HTR-8/SVneo (cell line): ENCODE measurements at regions not wholly inside any gene's neighbourhood (a gene's known extent, or its start where the extent isn't known, plus 50 kb on each side); places are given as distances from the start of the nearest gene placed in this dataset.

Experiments used
- DNase-seq: peaks from one replicate; pipeline ENCODE4 v3.0.0; 2011; ENCODE audit warnings: low spot score, mixed read lengths; ENCODE audit not compliant: insufficient read length
- FAIRE-seq: peaks from 2 replicates; lab custom pipeline; 2011; peaks lifted over from hg19 to GRCh38; lab: Jason Lieb, UNC

DNA sequence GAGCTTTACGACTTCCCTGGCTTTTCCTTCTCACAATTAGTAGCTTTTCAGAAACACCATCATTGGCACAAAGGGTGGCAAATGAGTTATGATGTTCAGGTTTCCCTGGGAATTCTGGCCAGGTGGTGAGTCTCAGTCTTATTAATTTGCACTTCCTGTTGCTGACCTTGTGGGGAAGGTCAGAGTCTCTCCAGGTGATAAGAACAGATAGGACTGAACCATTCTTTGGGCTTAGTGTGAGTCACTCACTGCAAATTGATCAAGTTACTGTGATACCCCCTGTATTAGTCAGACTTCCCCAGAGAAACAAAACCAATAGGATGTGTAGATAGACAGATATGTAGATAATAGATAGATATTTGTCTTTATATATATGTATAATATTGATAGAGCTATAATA lies 53.8 kb upstream of the RANBP3L start:
- FAIRE-seq (no peak), DNase-seq (no peak)

DNA sequence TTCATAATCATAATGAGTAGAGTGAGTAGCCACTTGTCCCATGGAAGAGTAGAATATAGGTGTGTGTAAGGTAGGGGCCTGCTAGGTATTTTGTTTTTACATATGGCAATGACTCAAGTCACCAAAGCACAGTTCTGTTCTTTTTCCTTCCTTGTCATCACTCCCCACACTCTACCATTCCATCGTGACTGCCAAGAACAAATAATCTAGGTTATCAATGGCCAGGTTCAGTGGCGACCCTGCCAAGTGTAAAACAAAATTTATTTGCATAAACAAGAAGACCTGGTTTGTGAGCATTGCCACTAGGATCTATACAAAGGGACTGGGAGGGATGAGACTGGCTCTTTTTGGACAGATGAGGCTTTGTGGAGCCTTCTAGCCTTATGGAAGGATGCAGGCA lies 55.2 kb upstream of the RANBP3L start:
- FAIRE-seq (no peak), DNase-seq (no peak)

- DNase-seq (no peak), FAIRE-seq (no peak)
Observed at GRCh38 chr5:36357391-36357975, 55.8 kb upstream of the RANBP3L start.

- FAIRE-seq (no peak), DNase-seq (no peak)
Observed at GRCh38 chr5:36359267-36359666, 57.6 kb upstream of the RANBP3L start.

GRCh38 chr5:36360307-36360706 lies 58.6 kb upstream of the RANBP3L start:
- FAIRE-seq: no peak
- DNase-seq: no peak

DNA sequence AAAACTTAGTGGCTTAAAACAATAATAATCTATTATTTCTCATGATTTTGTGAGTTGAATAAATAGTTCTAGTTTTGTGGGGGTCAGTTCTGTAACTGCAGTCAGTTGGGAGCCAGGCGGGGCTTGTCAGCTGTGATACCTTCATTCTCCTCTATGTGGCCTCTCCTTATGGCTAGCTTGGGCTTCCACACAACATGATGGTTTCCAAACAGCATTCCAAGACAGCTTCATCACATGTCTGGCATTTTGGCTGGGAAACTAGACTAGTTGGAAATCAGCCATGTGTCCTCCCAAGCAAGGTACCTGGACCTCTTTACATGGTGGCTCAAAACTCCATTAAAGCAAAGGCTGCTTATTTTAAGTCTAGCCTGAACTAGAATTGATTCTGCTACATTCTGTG lies 61.4 kb upstream of the RANBP3L start:
- no peak for FAIRE-seq
- no peak for DNase-seq

DNA sequence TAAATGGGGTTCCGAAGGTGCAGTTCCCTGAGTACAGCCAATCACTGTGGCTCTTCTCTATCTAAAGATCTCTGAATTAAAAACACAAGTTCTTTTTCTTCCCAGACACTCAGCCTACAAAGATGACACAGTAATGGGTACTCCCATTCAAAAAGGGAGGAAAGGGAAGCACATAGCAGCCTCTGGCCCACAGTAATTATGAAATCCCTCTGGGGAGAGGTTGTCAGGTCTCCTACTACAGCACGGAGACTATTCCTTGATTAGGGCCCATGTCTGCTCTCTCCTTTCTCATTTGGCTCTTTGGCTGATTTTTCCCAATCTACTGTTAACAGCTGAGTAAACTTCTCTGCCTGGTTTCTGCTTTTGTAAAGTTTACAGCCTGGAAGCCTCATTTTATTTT lies 62.0 kb upstream of the RANBP3L start:
- DNase-seq: no peak
- FAIRE-seq: no peak

DNA sequence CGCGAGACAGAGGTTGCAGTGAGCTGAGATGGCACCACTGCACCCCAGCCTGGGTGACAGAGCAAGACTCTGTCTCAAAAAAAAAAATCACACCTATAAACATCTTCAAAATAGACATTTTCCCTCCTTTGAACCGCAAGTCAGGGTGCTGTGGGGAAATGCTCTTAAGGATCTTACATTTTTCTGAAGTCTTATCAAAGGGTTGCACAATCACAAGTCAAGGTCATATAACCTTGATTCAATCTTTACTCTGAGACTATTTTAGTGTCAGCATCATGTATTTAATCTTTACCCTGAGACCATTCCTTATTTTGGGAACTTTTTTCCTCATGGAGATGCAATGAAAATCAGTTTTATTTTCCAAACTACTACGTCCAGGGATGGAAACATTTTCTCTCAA lies 62.8 kb upstream of the RANBP3L start:
- FAIRE-seq: no peak
- DNase-seq: no peak

- DNase-seq: no peak
- no peak for FAIRE-seq
Observed at GRCh38 chr5:36365896-36366295, 64.2 kb upstream of the RANBP3L start.

DNA sequence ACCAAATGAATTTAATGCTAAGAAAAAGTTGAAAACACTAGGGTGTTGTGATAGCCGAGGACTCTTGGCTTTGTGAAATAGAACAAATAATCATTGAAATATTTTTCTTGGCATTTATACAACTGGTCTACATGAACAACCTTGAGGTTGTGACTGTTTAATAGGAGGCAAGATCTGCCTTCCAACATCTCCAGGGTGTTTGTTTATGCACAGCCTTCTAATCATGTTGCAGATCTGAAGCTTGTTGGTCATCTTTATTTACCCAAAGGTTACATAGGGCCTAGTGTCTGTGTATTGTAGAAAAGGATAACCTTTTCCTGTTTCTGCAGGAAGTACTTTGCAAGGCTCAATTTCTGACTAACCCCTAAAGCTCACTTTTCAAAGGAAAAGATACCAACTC lies 65.2 kb upstream of the RANBP3L start:
- FAIRE-seq (no peak), DNase-seq (no peak)

DNA sequence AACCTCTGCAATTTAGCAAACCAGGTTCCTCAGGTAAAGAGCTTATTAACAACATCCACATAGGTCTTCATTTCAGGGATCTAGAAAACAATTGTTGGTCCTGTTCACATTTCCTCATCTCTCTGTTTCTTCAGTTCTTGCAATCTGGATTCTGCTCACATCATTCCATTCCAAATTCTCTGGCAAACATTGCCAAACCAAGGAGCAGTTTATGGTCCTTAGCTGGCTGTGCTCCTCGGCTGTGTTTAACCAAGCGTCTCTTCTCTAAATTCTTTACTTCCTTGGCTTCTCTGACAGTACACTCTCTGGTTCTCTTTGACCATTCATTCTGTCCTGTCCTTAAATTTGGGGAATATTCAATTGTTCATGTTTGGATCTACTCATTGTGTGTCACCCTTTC lies 65.8 kb upstream of the RANBP3L start:
- FAIRE-seq (no peak), DNase-seq (no peak)

DNA sequence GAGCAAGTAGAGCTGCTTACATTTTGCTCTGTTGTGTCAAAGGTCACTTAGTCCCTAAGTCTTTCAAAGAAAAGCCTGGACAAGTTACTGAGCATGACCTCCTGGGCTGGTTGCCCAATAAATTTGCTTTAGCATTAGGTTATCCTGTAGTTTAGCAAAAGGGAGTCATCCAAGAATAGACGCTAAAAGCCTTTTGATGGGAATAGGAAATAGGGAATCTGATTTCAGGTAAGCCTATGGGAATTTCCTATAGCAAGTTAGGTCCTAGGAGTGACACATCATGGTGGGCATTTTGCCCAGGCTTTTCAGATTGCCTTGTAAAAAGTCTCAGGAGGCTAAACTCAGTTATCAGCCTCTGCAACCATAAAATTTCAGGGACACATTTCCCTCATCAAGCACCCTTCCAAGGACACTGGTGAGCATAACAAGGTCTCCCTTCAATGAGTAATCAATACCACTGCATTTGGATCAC lies 67.6 kb upstream of the RANBP3L start:
- DNase-seq (no peak), FAIRE-seq (no peak)

GRCh38 chr5:36370073-36370472 lies 68.4 kb upstream of the RANBP3L start:
- DNase-seq: no peak
- no peak for FAIRE-seq

DNA sequence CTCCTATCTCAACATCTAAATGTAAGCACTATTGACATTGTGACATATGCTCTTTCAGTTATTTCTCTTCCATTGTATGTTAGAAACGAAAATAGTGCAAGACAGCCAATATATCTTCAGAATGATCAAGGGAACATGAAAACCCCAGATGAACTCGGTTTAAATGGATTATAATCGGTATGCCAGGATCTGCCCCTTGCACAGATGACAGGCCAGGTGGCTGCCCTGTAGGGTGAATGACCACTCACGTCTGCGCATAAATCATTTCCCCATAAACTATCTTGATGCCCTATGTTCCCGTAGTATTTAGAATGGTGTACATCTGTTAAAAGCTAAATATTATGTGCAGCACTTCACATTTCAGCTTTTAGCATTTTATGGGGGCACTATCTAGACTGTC lies 69.7 kb upstream of the RANBP3L start:
- no peak for DNase-seq
- no peak for FAIRE-seq

DNA sequence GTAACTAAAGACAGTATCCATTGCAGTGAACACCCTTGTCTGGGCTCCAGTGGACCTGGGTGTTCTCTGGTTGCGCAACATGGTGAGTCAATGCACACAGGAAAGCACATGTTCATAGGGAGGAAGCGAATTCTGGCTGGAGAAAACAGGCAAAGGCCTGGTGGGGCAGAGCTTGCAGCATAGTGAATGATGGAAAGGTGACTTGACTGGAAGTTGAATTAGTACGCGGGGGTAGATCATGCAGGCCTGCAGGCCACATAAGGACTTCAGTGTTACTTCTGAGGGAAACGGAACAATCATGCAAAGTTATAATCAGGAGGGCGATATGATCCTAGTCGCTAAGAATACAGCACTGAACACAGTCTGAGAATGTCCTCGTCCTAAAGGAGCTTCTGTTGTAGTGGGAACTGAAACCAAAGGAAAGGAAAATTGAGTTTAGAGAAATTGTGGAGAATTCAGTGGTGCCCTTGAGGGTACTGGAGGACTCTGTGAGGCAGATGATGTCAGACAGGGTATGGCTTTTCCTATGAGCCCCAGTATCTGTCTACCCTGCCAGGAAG lies 71.9 kb upstream of the RANBP3L start:
- FAIRE-seq (no peak), DNase-seq (peak; percentile 53)

- DNase-seq (peak; percentile 24), FAIRE-seq (no peak)
Observed at GRCh38 chr5:36374266-36374862, 72.7 kb upstream of the RANBP3L start.

DNA sequence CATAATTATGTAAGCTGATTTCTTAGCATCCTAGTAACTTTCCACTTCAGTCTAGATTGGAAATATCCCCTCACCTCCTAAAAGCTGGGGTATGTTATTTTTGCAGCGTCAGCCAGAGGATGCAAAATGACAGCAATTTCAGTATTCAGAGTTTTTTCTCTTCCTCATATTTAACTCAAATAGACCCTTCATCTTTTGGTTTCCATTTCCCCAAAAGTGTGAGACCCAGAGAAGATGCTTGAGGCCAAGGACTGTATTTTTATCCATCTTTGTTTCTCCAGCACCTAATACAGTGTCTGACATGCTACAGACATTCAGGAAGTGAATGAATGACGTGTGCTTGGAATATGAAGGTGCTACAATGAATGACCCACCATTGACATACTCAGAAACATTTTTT lies 75.5 kb upstream of the RANBP3L start:
- no peak for FAIRE-seq

DNA sequence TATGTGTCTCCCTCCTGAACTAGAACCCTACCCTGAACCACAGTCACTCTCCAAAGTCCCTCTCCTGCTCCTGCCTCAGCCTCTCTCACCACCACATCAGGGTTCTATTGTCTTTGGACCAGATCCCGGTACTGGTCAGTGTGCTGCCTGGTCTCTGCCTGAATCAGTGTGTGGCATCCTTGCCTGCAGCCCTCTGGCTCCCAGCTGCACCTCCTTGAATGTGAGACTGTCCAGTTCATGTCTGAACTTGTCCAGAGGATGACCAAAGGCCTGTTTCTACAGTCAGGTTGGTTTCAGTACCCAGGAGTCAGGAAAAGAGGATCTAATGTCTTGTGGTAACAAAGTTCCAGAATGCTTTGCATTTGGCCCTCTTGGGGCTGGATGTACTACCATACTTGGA lies 76.8 kb upstream of the RANBP3L start:
- FAIRE-seq (peak; percentile 36), DNase-seq (peak; percentile 31)

More for the DNA sequence above, 75.5 kb upstream of the RANBP3L start:
- no peak for DNase-seq

- FAIRE-seq (no peak), DNase-seq (no peak)
Observed at GRCh38 chr5:36382890-36383289, 81.2 kb upstream of the RANBP3L start.

- FAIRE-seq: no peak
- DNase-seq: no peak
Observed at GRCh38 chr5:36383942-36384341, 82.2 kb upstream of the RANBP3L start.

DNA sequence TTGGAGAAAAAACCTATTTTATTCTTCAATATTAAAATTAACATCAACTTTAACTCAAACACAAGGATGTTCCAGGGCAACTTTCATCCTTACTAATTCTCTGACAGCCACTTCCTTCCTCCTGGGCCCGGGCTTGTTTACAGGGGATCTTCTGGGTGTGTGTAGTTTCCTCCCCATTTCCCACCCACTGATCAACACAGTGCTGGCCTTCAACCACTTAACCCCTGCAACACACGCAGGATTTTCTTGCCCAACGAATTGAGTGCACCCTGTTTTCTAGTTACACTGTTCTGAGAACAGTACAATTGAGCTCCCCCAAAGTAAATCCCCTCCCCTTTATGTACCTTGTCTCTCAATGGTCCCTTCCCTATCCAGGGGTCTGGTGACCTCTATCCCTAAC lies 83.1 kb upstream of the RANBP3L start:
- DNase-seq: no peak
- no peak for FAIRE-seq

- DNase-seq (no peak), FAIRE-seq (no peak)
Observed at GRCh38 chr5:36385495-36385894, 83.8 kb upstream of the RANBP3L start.
